ENCODE measurements at regions not wholly inside any gene's neighbourhood (a gene's known extent, or its start where the extent isn't known, plus 50 kb on each side); places are given as distances from the start of the nearest gene placed in this dataset.
"Not testable (repeated sequence)": the region's sequence is repeated elsewhere in the genome, so short reads cannot be mapped to it uniquely, and the experiment has no call there.

GRCh38 chr2:9730523-9730922 lies 99.7 kb upstream of the YWHAQ start:
- not testable (repeated sequence) for H3K9me3 ChIP-seq (ENCODE audit: control insufficient read depth, insufficient read depth, low read length); H3K36me3 ChIP-seq (ENCODE audit: control insufficient read depth, insufficient read depth, low read length); H3K4me3 ChIP-seq (ENCODE audit: low read depth, low read length); H3K27me3 ChIP-seq (ENCODE audit: control insufficient read depth, insufficient read depth, low read length); H3K4me1 ChIP-seq (ENCODE audit: control insufficient read depth, insufficient read depth, low read length); H3K9ac ChIP-seq (ENCODE audit: low read depth, low read length)

DNA sequence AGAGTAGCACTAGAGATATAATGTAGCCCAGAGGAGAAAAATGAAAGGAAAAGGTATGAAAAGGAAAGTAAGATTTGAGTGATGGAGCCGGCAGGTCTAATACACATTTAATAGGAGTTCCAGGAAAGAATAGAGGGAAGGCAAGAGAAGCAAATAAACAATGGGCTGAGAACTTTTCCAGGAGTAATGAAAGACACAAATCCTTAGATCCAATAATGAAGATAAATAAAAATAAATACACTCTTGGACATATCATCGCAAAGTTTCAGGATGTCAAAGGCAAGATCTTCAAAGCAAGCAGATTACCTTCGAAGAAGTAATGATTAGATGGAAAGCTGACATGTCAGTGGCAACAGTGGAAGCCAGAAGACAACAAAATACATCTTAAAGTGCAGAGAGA lies 102.0 kb upstream of the YWHAQ start:
- H3K27me3 ChIP-seq (ENCODE audit: control insufficient read depth, insufficient read depth, low read length): no peaks in the 10 kb centered on the region
- H3K4me1 ChIP-seq (ENCODE audit: control insufficient read depth, insufficient read depth, low read length): no peaks in the 10 kb centered on the region
- no peak overlapping the region for H3K9ac ChIP-seq (ENCODE audit: low read depth, low read length)
- no peaks in the 10 kb centered on the region for H3K36me3 ChIP-seq (ENCODE audit: control insufficient read depth, insufficient read depth, low read length)
- no peaks in the 10 kb centered on the region for H3K9me3 ChIP-seq (ENCODE audit: control insufficient read depth, insufficient read depth, low read length)
- no peak overlapping the region for H3K4me3 ChIP-seq (ENCODE audit: low read depth, low read length)

DNA sequence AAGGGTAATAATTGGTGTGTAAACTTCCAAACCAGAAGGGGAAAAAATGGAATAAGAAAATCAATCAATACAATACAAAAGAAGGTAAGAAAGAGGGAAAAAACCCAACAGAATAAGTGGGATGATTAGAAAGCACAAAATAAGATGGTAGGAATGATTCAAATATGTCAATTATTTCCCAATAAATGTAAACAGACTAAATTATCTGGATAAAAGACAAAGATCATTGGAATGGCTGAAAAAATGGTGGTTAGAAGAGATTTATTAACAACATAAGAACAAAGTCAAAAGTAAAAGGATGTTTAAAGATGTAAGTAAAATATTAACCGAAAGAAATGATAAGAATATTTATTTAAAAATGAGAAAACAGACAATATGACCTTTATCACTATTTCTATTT lies 103.5 kb upstream of the YWHAQ start:
- H3K36me3 ChIP-seq (ENCODE audit: control insufficient read depth, insufficient read depth, low read length): no peaks in the 10 kb centered on the region

DNA sequence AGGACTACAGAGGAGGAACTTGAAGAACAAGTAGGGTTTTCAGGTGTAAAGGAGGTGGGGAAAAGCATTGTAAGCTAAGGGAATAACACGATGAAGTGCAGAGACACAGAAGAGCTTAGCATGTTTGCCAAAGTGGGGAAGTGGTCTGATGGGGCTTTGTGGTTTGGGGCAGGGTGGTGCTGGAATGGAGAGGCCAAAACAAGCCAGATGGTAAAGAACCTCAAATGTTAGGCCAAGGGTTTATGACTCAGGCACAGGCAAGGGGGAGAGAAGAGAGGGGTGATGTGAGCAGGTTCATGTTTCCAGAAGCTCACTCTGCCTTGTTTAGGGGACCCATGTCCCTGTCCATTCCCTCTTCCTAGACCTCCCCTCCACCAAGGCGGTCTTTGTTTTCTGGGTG lies 104.5 kb upstream of the YWHAQ start:
- no peak overlapping the region for H3K4me3 ChIP-seq (ENCODE audit: low read depth, low read length)
- H3K27me3 ChIP-seq (ENCODE audit: control insufficient read depth, insufficient read depth, low read length): no peaks in the 10 kb centered on the region
- H3K36me3 ChIP-seq (ENCODE audit: control insufficient read depth, insufficient read depth, low read length): no peaks in the 10 kb centered on the region
- no peak overlapping the region for H3K9ac ChIP-seq (ENCODE audit: low read depth, low read length)
- H3K4me1 ChIP-seq (ENCODE audit: control insufficient read depth, insufficient read depth, low read length): no peaks in the 10 kb centered on the region
- no peaks in the 10 kb centered on the region for H3K9me3 ChIP-seq (ENCODE audit: control insufficient read depth, insufficient read depth, low read length)

More for the DNA sequence above, 103.5 kb upstream of the YWHAQ start:
- Histone ChIP-seq H3K27me3 (ENCODE audit: control insufficient read depth, insufficient read depth, low read length) (no peaks in the 10 kb centered on the region), H3K4me1 (ENCODE audit: control insufficient read depth, insufficient read depth, low read length) (no peaks in the 10 kb centered on the region), H3K4me3 (ENCODE audit: low read depth, low read length) (no peak overlapping the region), H3K9ac (ENCODE audit: low read depth, low read length) (no peak overlapping the region), H3K9me3 (ENCODE audit: control insufficient read depth, insufficient read depth, low read length) (no peaks in the 10 kb centered on the region)

GRCh38 chr2:9736021-9736420 lies 105.2 kb upstream of the YWHAQ start:
- Histone ChIP-seq H3K36me3 (ENCODE audit: control insufficient read depth, insufficient read depth, low read length) (no peaks in the 10 kb centered on the region), H3K9ac (ENCODE audit: low read depth, low read length) (no peak overlapping the region), H3K9me3 (ENCODE audit: control insufficient read depth, insufficient read depth, low read length) (no peaks in the 10 kb centered on the region), H3K27me3 (ENCODE audit: control insufficient read depth, insufficient read depth, low read length) (no peaks in the 10 kb centered on the region), H3K4me3 (ENCODE audit: low read depth, low read length) (no peak overlapping the region), H3K4me1 (ENCODE audit: control insufficient read depth, insufficient read depth, low read length) (no peaks in the 10 kb centered on the region)

GRCh38 chr2:9737053-9737875 lies 106.0 kb upstream of the TAF1B start:
- no peak overlapping the region for H3K4me3 ChIP-seq (ENCODE audit: low read depth, low read length)
- H3K9ac ChIP-seq (ENCODE audit: low read depth, low read length): no peak overlapping the region
- H3K4me1 ChIP-seq (ENCODE audit: control insufficient read depth, insufficient read depth, low read length): no peaks in the 10 kb centered on the region
- H3K27me3 ChIP-seq (ENCODE audit: control insufficient read depth, insufficient read depth, low read length): no peaks in the 10 kb centered on the region
- H3K36me3 ChIP-seq (ENCODE audit: control insufficient read depth, insufficient read depth, low read length): no peaks in the 10 kb centered on the region
- H3K9me3 ChIP-seq (ENCODE audit: control insufficient read depth, insufficient read depth, low read length): no peaks in the 10 kb centered on the region

- H3K36me3 ChIP-seq (ENCODE audit: control insufficient read depth, insufficient read depth, low read length): no peaks in the 10 kb centered on the region
- no peak overlapping the region for H3K9ac ChIP-seq (ENCODE audit: low read depth, low read length)
- H3K4me3 ChIP-seq (ENCODE audit: low read depth, low read length): no peak overlapping the region
- H3K27me3 ChIP-seq (ENCODE audit: control insufficient read depth, insufficient read depth, low read length): no peaks in the 10 kb centered on the region
- H3K9me3 ChIP-seq (ENCODE audit: control insufficient read depth, insufficient read depth, low read length): no peaks in the 10 kb centered on the region
- H3K4me1 ChIP-seq (ENCODE audit: control insufficient read depth, insufficient read depth, low read length): no peaks in the 10 kb centered on the region
Measured at GRCh38 chr2:9738062-9738461, 105.2 kb upstream of the TAF1B start.

GRCh38 chr2:9738535-9739496 lies 104.5 kb upstream of the TAF1B start:
- Histone ChIP-seq H3K4me1 (ENCODE audit: control insufficient read depth, insufficient read depth, low read length) (no peaks in the 10 kb centered on the region), H3K4me3 (ENCODE audit: low read depth, low read length) (no peak overlapping the region), H3K27me3 (ENCODE audit: control insufficient read depth, insufficient read depth, low read length) (no peaks in the 10 kb centered on the region), H3K9me3 (ENCODE audit: control insufficient read depth, insufficient read depth, low read length) (no peaks in the 10 kb centered on the region), H3K36me3 (ENCODE audit: control insufficient read depth, insufficient read depth, low read length) (no peaks in the 10 kb centered on the region), H3K9ac (ENCODE audit: low read depth, low read length) (no peak overlapping the region)

DNA sequence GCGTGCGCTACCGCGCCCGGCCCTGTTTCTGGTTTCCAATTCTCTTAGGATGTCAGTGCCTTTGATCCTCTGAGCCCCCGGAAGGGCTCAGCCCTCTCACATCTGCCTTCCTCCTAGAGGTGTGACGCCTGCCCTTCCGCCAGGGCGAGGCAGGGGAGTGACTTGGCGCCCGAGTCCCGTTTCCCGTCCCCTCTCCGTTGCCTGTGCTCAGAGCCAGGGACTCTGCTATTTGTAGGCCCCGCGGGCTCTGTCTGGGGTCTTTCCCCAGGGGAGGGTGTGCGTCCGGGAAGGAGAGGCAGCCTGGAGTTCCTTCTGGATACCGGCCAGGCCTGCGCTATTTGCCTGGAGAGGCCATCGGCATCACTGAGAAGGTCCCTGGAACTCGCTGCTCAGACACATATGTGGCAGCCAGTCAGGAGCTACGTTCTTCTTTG lies 103.7 kb upstream of the TAF1B start:
- Histone ChIP-seq H3K9ac (ENCODE audit: low read depth, low read length) (no peak overlapping the region), H3K4me3 (ENCODE audit: low read depth, low read length) (no peak overlapping the region), H3K36me3 (ENCODE audit: control insufficient read depth, insufficient read depth, low read length) (no peaks in the 10 kb centered on the region), H3K4me1 (ENCODE audit: control insufficient read depth, insufficient read depth, low read length) (no peaks in the 10 kb centered on the region), H3K9me3 (ENCODE audit: control insufficient read depth, insufficient read depth, low read length) (no peaks in the 10 kb centered on the region), H3K27me3 (ENCODE audit: control insufficient read depth, insufficient read depth, low read length) (no peaks in the 10 kb centered on the region)

- H3K9me3 ChIP-seq (ENCODE audit: control insufficient read depth, insufficient read depth, low read length): no peaks in the 10 kb centered on the region
- H3K9ac ChIP-seq (ENCODE audit: low read depth, low read length): no peak overlapping the region
- H3K4me3 ChIP-seq (ENCODE audit: low read depth, low read length): no peak overlapping the region
- no peaks in the 10 kb centered on the region for H3K36me3 ChIP-seq (ENCODE audit: control insufficient read depth, insufficient read depth, low read length)
- H3K4me1 ChIP-seq (ENCODE audit: control insufficient read depth, insufficient read depth, low read length): no peaks in the 10 kb centered on the region
- no peaks in the 10 kb centered on the region for H3K27me3 ChIP-seq (ENCODE audit: control insufficient read depth, insufficient read depth, low read length)
Measured at GRCh38 chr2:9740382-9741073, 102.7 kb upstream of the TAF1B start.

DNA sequence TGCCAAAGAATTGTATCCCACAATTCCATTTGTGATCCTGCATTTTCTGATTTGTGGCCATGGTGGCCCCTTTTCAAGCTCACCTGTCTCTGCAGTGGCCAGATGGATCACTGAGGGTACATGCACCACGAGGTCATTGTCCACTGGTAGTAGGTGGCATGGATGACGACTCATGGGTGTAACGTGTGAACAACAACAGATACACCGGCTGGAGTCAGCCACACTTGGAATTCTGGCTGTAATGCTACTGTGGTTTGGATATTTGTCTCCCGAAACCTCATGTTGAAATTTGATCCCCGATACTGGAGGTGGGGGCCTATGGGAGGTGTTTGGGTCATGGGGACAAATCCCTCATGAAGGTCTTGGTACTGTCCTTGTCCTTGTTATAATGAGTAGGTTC lies 102.2 kb upstream of the TAF1B start:
- H3K9ac ChIP-seq (ENCODE audit: low read depth, low read length): no peak overlapping the region
- H3K27me3 ChIP-seq (ENCODE audit: control insufficient read depth, insufficient read depth, low read length): no peaks in the 10 kb centered on the region
- no peak overlapping the region for H3K4me3 ChIP-seq (ENCODE audit: low read depth, low read length)
- H3K4me1 ChIP-seq (ENCODE audit: control insufficient read depth, insufficient read depth, low read length): no peaks in the 10 kb centered on the region
- H3K36me3 ChIP-seq (ENCODE audit: control insufficient read depth, insufficient read depth, low read length): no peaks in the 10 kb centered on the region
- H3K9me3 ChIP-seq (ENCODE audit: control insufficient read depth, insufficient read depth, low read length): no peaks in the 10 kb centered on the region

All from iPS-15b (cell line).